ENCODE measurements at regions not wholly inside any gene's neighbourhood (a gene's known extent, or its start where the extent isn't known, plus 50 kb on each side); places are given as distances from the start of the nearest gene placed in this dataset.

DNA sequence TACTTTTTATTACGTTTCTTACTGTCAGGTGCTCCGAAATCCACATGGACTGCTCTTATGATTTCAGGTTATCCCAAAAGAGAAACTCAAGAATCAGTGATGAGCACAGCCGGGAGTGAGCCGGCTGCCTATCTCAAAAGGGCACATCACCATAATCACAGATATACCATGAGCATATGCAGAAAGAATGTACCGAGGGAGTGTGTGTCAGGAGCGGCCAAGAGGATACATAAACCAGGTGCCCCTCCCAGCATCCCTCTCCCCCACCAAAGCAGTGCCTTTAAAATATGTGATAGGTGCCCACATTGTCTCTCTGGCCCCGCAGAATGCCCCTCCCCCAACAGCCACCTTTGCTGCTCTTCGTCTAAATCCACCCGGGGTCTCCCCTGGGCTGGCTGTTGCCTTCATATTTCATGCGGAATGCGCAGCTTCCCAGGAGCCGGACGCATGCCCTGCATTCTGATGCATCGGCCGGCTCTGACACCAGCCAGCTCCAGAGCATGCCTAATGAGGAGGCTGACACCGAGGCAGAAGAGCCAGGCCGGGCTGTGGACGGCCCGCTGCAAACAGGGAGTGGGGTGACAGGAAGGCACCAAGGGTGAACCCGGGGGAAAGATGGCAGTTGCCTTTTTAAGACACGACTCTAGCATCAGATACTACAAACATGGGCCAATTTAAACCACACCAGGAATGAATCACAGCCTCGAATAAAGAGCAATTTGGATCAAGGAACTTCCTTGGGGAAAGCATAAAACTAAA is 652.3 kb downstream of the BNC2 start:
- ChIA-PET CTCF (interaction anchor here (1.4 kb wide), 1 partner anchor 39 kb away, joined by 3 read pairs; no protein-coding TSS in a partner anchor), POLR2A (no interaction called here)
- DNase-seq (ENCODE audit: low spot score), result no peak
- TF ChIP-seq, protein P1, sequence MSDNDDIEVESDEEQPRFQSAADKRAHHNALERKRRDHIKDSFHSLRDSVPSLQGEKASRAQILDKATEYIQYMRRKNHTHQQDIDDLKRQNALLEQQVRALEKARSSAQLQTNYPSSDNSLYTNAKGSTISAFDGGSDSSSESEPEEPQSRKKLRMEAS (CRISPR knock-in tag; IDR thresholded peaks at IDR 0.05), result no peak
- TF ChIP-seq JAZF1 (CRISPR knock-in tag; IDR thresholded peaks at IDR 0.05), result no peak
- TF ChIP-seq SP1 (CRISPR knock-in tag; conservative IDR thresholded peaks at IDR 0.05), result no peak
- TF ChIP-seq NR3C1 (CRISPR knock-in tag; conservative IDR thresholded peaks at IDR 0.05; ENCODE audit: low read depth), result no peak
- TF ChIP-seq, protein P2, sequence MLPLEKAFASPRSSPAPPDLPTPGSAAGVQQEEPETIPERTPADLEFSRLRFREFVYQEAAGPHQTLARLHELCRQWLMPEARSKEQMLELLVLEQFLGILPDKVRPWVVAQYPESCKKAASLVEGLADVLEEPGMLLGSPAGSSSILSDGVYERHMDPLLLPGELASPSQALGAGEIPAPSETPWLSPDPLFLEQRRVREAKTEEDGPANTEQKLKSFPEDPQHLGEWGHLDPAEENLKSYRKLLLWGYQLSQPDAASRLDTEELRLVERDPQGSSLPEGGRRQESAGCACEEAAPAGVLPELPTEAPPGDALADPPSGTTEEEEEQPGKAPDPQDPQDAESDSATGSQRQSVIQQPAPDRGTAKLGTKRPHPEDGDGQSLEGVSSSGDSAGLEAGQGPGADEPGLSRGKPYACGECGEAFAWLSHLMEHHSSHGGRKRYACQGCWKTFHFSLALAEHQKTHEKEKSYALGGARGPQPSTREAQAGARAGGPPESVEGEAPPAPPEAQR (CRISPR knock-in tag; IDR thresholded peaks at IDR 0.05), result no peak
- TF ChIP-seq NR1H2 (CRISPR knock-in tag; IDR thresholded peaks at IDR 0.05), result no peak
- TF ChIP-seq, protein P3, sequence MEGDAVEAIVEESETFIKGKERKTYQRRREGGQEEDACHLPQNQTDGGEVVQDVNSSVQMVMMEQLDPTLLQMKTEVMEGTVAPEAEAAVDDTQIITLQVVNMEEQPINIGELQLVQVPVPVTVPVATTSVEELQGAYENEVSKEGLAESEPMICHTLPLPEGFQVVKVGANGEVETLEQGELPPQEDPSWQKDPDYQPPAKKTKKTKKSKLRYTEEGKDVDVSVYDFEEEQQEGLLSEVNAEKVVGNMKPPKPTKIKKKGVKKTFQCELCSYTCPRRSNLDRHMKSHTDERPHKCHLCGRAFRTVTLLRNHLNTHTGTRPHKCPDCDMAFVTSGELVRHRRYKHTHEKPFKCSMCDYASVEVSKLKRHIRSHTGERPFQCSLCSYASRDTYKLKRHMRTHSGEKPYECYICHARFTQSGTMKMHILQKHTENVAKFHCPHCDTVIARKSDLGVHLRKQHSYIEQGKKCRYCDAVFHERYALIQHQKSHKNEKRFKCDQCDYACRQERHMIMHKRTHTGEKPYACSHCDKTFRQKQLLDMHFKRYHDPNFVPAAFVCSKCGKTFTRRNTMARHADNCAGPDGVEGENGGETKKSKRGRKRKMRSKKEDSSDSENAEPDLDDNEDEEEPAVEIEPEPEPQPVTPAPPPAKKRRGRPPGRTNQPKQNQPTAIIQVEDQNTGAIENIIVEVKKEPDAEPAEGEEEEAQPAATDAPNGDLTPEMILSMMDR (IDR thresholded peaks at IDR 0.05), result no peak
- no peak for TF ChIP-seq MXD4 (CRISPR knock-in tag; IDR thresholded peaks at IDR 0.05; ENCODE audit: borderline replicate concordance)
- TF ChIP-seq, protein P4, sequence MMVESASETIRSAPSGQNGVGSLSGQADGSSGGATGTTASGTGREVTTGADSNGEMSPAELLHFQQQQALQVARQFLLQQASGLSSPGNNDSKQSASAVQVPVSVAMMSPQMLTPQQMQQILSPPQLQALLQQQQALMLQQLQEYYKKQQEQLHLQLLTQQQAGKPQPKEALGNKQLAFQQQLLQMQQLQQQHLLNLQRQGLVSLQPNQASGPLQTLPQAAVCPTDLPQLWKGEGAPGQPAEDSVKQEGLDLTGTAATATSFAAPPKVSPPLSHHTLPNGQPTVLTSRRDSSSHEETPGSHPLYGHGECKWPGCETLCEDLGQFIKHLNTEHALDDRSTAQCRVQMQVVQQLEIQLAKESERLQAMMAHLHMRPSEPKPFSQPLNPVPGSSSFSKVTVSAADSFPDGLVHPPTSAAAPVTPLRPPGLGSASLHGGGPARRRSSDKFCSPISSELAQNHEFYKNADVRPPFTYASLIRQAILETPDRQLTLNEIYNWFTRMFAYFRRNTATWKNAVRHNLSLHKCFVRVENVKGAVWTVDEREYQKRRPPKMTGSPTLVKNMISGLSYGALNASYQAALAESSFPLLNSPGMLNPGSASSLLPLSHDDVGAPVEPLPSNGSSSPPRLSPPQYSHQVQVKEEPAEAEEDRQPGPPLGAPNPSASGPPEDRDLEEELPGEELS (CRISPR knock-in tag; IDR thresholded peaks at IDR 0.05), result no peak
- TF ChIP-seq, protein P5, sequence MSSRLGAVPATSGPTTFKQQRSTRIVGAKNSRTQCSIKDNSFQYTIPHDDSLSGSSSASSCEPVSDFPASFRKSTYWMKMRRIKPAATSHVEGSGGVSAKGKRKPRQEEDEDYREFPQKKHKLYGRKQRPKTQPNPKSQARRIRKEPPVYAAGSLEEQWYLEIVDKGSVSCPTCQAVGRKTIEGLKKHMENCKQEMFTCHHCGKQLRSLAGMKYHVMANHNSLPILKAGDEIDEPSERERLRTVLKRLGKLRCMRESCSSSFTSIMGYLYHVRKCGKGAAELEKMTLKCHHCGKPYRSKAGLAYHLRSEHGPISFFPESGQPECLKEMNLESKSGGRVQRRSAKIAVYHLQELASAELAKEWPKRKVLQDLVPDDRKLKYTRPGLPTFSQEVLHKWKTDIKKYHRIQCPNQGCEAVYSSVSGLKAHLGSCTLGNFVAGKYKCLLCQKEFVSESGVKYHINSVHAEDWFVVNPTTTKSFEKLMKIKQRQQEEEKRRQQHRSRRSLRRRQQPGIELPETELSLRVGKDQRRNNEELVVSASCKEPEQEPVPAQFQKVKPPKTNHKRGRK (CRISPR knock-in tag; IDR thresholded peaks at IDR 0.05; ENCODE audit: borderline replicate concordance), result no peak
- TF ChIP-seq, protein P6, sequence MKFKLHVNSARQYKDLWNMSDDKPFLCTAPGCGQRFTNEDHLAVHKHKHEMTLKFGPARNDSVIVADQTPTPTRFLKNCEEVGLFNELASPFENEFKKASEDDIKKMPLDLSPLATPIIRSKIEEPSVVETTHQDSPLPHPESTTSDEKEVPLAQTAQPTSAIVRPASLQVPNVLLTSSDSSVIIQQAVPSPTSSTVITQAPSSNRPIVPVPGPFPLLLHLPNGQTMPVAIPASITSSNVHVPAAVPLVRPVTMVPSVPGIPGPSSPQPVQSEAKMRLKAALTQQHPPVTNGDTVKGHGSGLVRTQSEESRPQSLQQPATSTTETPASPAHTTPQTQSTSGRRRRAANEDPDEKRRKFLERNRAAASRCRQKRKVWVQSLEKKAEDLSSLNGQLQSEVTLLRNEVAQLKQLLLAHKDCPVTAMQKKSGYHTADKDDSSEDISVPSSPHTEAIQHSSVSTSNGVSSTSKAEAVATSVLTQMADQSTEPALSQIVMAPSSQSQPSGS (CRISPR knock-in tag; IDR thresholded peaks at IDR 0.05; ENCODE audit: borderline replicate concordance, low read depth), result no peak
- no peak for TF ChIP-seq JUN (CRISPR knock-in tag; IDR thresholded peaks at IDR 0.05)
- TF ChIP-seq GTF2I (CRISPR knock-in tag; conservative IDR thresholded peaks at IDR 0.05), result no peak
- TF ChIP-seq ZBTB21 (CRISPR knock-in tag; IDR thresholded peaks at IDR 0.05; ENCODE audit: borderline replicate concordance), result no peak
- Mint-ChIP-seq H3K4me1 (peaks cover 27% of the 10 kb centered on the region), H3K4me3 (no peak overlapping the region), H3K9me3 (no peaks in the 10 kb centered on the region), H3K27me3 (ENCODE audit: low read depth) (no peaks in the 10 kb centered on the region; the same call in 1 of the 2 replicates), H3K36me3 (no peaks in the 10 kb centered on the region), H3K27ac (no peak overlapping the region)
- no peak for ATAC-seq

DNA sequence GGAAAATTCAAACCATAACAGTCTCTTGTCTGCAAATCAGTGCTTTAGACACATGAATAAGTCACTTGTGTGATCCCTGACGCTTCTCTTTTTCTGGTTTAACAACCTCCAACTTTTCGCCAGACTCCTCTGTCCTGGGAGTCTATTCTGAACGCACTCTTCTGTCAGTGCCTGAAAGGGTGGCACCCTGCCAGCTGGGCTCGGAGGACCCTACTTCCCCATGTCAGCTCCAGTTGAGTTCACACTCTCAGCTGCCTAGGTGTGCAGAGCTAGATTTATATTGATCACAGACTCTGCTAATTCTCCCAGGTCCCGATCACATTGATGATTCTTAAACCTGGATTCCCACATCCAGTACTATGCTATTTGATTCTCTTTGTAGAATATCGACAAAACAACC is 649.1 kb downstream of the BNC2 start:
- no peak overlapping the region for H3K4me3 Mint-ChIP-seq
- DNase-seq (ENCODE audit: low spot score) (no peak), ATAC-seq (no peak)
- no peaks in the 10 kb centered on the region for H3K36me3 Mint-ChIP-seq
- POLR2A ChIA-PET, result no interaction called here
- H3K27ac Mint-ChIP-seq, result no peak overlapping the region
- TF ChIP-seq PRRX2 (CRISPR knock-in tag; IDR thresholded peaks at IDR 0.05) (no peak), GTF2I (CRISPR knock-in tag; conservative IDR thresholded peaks at IDR 0.05) (no peak), NFYB (CRISPR knock-in tag; conservative IDR thresholded peaks at IDR 0.05; ENCODE audit: low read depth) (no peak), ZNF219 (CRISPR knock-in tag; IDR thresholded peaks at IDR 0.05; ENCODE audit: borderline replicate concordance) (no peak), JAZF1 (CRISPR knock-in tag; IDR thresholded peaks at IDR 0.05) (no peak)
- TF ChIP-seq, protein P7, sequence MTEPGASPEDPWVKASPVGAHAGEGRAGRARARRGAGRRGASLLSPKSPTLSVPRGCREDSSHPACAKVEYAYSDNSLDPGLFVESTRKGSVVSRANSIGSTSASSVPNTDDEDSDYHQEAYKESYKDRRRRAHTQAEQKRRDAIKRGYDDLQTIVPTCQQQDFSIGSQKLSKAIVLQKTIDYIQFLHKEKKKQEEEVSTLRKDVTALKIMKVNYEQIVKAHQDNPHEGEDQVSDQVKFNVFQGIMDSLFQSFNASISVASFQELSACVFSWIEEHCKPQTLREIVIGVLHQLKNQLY (CRISPR knock-in tag; IDR thresholded peaks at IDR 0.05), result no peak
- H3K4me1 Mint-ChIP-seq, result peaks cover 18% of the 10 kb centered on the region
- CTCF ChIA-PET, result no interaction called here
- H3K27me3 Mint-ChIP-seq (ENCODE audit: low read depth), result no peaks in the 10 kb centered on the region; the same call in 1 of the 2 replicates
- H3K9me3 Mint-ChIP-seq, result no peaks in the 10 kb centered on the region
